ENCODE measurements at regions not wholly inside any gene's neighbourhood (a gene's known extent, or its start where the extent isn't known, plus 50 kb on each side); places are given as distances from the start of the nearest gene placed in this dataset.

- DNase-seq (ENCODE audit: low spot score), result no peak
Observed at GRCh38 chr11:27214713-27215112, 148.3 kb downstream of the CCDC34 start.

GRCh38 chr11:27213232-27213660 is 149.8 kb downstream of the CCDC34 start:
- peak; percentile 81 for DNase-seq (ENCODE audit: low spot score)

GRCh38 chr11:27212248-27212780 is 150.7 kb downstream of the CCDC34 start:
- no peak for DNase-seq (ENCODE audit: low spot score)

- DNase-seq (ENCODE audit: low spot score), result no peak
Observed at GRCh38 chr11:27211370-27212127, 151.5 kb downstream of the CCDC34 start.

GRCh38 chr11:27210531-27210930 is 152.5 kb downstream of the CCDC34 start:
- DNase-seq (ENCODE audit: low spot score), result no peak

GRCh38 chr11:27209562-27210005 is 153.4 kb downstream of the CCDC34 start:
- DNase-seq (ENCODE audit: low spot score), result peak; percentile 88

- no peak for DNase-seq (ENCODE audit: low spot score)
Observed at GRCh38 chr11:27208846-27209245, 154.2 kb downstream of the CCDC34 start.

- no peak for DNase-seq (ENCODE audit: low spot score)
Observed at GRCh38 chr11:27207025-27207650, 155.9 kb downstream of the CCDC34 start.

GRCh38 chr11:27205779-27206570 is 157.0 kb downstream of the CCDC34 start:
- DNase-seq (ENCODE audit: low spot score), result no peak

GRCh38 chr11:27205250-27205649 is 157.8 kb downstream of the CCDC34 start:
- DNase-seq (ENCODE audit: low spot score), result no peak

- DNase-seq (ENCODE audit: low spot score), result no peak
Observed at GRCh38 chr11:27204529-27204928, 158.5 kb downstream of the CCDC34 start.

- DNase-seq (ENCODE audit: low spot score), result no peak
Observed at GRCh38 chr11:27203077-27203647, 159.9 kb downstream of the CCDC34 start.

GRCh38 chr11:27201454-27202302 is 161.1 kb downstream of the BBOX1 start:
- peak; percentile 95 for DNase-seq (ENCODE audit: low spot score)

- no peak for DNase-seq (ENCODE audit: low spot score)
Observed at GRCh38 chr11:27200779-27201453, 160.3 kb downstream of the BBOX1 start.

GRCh38 chr11:27196203-27196897 is 155.7 kb downstream of the BBOX1 start:
- no peak for DNase-seq (ENCODE audit: low spot score)

- DNase-seq (ENCODE audit: low spot score), result no peak
Observed at GRCh38 chr11:27195837-27196202, 155.2 kb downstream of the BBOX1 start.

- DNase-seq (ENCODE audit: low spot score), result no peak
Observed at GRCh38 chr11:27194976-27195375, 154.4 kb downstream of the BBOX1 start.

GRCh38 chr11:27193434-27194225 is 153.0 kb downstream of the BBOX1 start:
- DNase-seq (ENCODE audit: low spot score), result no peak

GRCh38 chr11:27192184-27192583 is 151.6 kb downstream of the BBOX1 start:
- no peak for DNase-seq (ENCODE audit: low spot score)
